Peyer's patch (tissue), 4 donors: ENCODE measurements at regions not wholly inside any gene's neighbourhood (a gene's known extent, or its start where the extent isn't known, plus 50 kb on each side); places are given as distances from the start of the nearest gene placed in this dataset.

ENCODE experiments used
- POLR2A ChIP-seq, 2 donors: fragments of 450-650 bp; IDR thresholded peaks; one replicate each; pipeline ENCODE4 v1.5.1; 2017; ENCODE audit warnings: antibody characterized with exemption in 2 of 2, mild to moderate bottlenecking in 2 of 2, moderate library complexity in 2 of 2
- TF ChIP-seq, protein P1 (sequence below), 6 experiments: fragments of 450-650 bp in 4 of 6; fragments of 200-600 bp in 2 of 6; sonication (generic) in 1 of 6; IDR thresholded peaks; one replicate each; pipeline ENCODE4 v1.5.1; 2017 to 2019; ENCODE audit warnings: antibody characterized with exemption in 6 of 6, mild to moderate bottlenecking in 3 of 6, moderate library complexity in 1 of 6

DNA sequence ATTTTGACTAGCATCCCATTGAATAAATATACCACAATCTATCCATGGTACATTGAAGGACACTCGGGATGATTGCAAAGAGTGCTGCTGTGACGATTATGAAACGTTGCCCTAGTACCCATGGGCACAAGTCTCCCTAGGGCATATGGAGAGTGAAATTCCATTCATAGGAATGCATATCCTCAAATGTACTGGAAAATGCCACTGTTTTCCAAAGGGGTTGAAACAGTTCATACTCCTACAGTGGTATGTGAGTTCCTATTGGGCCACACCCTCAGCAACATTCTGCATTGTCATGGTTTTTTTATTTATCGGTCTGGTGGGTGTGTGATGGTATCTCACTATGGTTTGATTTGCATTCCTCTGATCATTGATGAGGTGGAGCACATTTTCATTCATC is 130.6 kb downstream of the TWIST2 start:
- no peak for TF ChIP-seq POLR2A (IDR thresholded peaks at IDR 0.05)
- TF ChIP-seq, protein P1, sequence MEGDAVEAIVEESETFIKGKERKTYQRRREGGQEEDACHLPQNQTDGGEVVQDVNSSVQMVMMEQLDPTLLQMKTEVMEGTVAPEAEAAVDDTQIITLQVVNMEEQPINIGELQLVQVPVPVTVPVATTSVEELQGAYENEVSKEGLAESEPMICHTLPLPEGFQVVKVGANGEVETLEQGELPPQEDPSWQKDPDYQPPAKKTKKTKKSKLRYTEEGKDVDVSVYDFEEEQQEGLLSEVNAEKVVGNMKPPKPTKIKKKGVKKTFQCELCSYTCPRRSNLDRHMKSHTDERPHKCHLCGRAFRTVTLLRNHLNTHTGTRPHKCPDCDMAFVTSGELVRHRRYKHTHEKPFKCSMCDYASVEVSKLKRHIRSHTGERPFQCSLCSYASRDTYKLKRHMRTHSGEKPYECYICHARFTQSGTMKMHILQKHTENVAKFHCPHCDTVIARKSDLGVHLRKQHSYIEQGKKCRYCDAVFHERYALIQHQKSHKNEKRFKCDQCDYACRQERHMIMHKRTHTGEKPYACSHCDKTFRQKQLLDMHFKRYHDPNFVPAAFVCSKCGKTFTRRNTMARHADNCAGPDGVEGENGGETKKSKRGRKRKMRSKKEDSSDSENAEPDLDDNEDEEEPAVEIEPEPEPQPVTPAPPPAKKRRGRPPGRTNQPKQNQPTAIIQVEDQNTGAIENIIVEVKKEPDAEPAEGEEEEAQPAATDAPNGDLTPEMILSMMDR (IDR thresholded peaks at IDR 0.05): no peak
